ENCODE measurements at regions not wholly inside any gene's neighbourhood (a gene's known extent, or its start where the extent isn't known, plus 50 kb on each side); places are given as distances from the start of the nearest gene placed in this dataset.

DNA sequence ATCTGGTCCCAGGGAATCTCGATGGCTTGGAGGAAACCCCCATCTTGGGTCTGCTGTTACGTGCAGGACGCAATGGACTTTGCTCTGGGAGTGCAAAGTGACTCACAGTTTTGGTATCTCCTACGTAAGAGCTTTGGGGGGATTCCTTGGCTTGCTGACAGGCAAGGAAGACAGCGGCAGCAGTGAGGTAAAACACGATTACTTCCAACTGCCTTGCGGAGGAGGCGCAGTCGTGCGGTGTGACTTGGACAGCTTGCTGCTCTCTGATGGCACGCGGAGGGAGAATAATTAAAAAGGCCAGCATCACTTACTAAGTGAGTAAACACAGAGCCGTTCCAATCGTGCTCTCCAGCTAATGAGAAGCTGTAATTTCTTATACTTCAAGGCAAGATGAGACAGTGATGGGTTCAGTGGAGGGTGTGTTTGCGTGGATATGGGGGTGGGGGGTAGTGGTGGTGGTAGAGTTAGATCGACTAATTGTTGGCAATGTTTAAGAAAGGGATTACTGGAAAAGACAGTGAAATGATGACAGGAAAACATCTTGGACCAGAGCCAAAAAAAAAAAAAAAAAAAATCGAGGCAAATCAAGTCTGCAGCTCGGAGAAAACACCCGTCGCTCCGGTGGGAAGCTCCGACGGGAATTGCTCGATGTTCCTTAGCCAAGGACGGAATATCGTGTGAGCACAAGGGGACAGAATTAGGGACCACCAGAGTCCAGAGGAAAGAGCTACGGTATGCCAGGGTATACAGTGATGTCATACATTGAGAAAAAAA is 184.8 kb upstream of the ZFHX3 start:
- no peak for DNase-seq

DNA sequence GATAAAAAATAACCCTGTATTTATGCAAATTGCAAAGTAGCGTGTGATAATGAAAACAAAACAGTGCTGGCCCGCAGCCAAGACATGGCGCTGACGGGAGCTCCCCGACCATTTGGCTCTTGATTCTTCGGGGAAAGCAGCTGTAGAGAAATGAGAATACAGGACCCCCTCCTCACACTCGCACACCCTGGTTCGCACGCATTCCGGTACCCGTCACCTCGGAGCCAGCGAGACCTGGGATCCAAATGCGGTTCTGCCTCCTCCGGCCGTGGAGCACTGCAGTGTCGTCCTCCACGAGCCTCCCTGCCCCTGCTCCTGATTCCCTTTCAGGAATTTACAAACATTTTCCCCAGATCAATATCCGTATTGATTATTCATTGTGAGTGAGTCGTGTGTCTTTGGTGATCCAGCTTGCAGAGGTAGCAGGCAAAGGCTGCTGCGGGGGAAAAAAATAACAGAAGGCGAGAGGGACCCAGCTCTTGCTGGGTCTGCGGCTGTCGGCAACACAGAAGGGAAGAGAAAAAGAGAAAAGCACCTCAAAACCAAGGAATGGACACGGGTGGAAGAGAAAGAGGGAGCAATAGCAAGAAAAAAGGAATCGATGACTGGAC is 184.1 kb upstream of the ZFHX3 start:
- DNase-seq: no peak

DNA sequence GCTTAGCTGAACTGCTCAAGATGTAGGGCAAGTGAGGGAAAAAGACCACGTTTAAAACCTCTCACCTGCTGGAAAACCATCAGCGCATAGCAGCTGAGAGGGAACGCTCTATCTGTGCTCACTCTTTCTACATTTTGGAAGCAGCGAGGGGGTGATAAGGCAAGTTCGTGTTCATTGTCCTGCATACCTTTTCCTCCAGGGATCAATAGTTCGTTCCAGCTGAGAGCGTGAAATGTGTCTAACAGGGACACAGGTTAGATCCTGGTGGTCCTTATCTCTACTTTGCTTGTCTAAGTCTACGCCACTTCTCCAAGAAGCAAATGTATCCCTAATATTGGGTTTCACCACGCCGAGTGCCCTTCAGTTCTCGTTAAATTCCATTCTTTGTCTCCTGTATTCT is 183.5 kb upstream of the ZFHX3 start:
- no peak for DNase-seq

DNA sequence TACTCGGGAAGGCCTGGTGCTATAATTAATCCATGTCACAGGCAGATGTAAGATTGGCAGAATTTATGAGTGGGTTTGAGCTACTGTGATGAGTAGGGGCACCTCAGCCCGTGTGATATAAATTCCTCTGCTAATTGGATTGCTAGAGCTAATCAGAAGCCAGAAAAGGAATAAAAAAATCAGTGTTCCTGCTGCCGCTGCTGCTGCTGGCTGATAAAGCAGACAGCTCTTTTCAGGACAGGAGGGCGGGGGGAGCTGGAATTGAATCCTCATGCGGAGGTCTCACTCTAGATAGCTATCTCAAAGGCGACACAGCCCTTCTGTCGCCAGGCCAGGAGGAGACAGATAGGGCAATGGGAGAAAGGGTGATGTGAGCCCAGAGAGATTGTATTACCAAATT is 182.7 kb upstream of the ZFHX3 start:
- no peak for DNase-seq

DNA sequence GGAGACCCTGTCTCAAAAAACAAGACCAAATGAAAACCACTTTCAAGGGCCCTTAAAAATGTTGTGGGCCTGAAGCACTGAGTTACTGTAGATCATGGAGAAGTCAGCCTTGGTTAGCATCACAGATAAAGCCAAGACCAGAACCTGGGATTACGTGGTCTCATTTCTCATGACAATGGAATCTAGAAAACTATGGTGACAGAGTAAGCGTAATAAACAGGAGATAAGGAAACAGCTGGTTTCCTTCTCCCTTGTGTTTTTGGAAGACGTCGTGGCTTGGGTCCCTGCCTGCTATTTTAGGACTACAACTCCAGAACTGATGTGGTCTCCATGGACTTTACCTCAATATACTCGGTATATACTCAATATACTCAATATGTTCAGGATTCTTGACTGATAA is 180.7 kb upstream of the ZFHX3 start:
- no peak for DNase-seq

DNA sequence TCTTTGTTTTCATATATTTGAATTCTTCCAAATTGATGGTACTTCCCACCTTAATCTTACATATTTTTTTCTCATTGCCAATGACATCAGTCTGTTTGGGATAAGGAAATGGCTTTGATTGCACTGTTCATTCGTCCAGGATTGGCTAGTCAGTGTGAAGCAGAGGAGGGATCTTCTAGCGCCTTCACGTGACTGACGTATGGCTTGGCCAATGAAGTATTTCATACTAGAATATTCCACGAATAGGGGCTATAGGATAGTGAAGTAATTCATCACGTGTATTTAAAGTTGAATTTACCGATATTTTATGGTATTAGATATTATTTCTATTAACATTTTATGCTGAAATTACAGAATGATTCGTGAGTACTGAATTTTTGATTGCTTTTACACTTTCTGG is 178.7 kb upstream of the ZFHX3 start:
- no peak for DNase-seq

DNA sequence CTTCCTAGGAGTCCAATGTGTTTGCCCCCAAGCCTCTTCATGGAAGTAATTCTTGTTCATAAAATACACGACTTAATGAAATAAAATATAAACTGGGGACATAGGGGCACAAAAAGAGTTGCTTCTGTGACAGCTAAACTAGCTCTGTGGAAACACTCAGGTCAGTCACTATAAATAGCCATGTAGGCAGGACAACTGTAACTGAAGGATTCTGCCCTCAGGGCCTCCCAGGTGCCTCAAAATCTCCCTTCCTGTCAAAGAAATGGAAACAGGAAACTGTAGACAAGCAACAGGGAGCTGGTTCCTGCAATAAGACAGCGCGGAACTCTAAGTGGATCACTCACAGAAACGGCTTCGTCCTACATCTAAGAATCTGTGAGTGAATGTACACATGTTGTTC is 178.1 kb upstream of the ZFHX3 start:
- no peak for DNase-seq

DNA sequence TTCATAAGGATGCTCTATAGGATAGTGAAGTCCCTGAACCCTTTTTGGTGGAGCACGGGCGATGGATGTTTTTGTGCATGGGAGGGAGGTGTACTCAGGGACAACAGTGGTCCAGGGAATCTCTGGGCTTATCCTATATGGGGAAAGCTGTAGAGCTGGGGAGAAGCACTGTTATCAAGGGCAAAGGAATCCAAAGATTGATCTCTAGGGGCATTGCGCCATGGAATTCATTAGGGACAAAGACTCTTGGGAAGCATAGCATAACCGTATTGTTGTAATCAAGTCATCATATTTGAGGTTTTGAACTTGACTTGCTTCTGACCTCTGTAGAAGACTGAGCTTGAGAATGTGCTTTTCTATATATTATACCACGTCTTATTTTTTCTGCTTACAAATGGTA is 172.9 kb upstream of the ZFHX3 start:
- DNase-seq: no peak

DNA sequence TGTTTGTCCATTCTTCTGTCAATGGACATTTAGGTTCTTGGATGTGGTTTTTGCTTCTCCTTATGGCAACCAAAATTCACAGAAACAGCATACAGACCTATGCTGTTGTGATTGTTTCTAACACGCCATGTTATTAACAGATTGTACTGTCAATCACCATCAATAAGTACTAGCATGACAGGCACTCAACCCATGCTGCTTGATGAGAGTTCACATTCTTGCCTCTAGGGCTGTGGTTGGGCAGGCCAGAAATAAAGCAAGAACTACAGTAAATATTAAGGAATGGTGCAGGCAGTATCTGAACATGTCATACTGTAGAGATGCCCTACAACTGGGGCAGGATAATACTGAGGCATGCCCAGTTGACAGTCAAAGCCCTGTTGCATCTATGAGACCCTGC is 171.2 kb upstream of the ZFHX3 start:
- no peak for DNase-seq

DNA sequence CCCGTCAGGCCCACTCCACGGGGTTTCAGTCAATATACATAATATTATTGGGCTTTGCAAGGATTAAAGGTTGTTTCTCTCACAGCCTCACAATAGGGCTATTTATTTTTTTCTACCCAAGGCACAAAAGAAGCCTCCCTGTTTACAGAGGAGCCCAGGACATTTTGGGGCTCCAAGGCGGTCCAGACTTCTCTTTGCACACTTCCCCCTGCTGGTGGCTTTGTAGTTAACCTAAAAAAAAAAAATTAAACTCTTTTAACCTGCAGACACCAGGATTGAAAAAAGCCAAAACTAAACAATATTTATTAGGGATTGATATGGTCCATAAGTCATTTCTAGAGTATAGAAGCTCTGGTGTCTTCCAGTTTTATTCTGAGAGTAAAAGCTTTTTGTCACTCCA is 169.7 kb upstream of the ZFHX3 start:
- DNase-seq: no peak

DNA sequence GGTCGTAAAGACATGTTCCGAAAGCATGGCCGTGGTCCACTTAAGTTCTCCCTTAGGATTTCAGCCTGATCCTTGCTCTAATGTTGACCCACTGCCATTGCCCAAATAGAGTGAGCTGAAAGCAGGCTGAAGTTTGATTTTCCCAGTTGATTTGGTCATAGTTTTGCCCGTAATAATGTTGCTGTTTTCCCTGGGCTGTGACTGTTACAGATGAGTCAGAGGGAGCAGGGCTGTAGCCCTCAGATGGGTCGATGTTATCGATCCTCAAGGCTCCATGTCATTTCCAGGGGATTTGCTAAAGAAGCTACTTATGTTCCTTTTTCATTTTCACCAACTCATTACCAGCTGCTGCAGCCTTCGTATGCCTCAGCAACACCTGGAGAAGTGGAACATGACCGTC is 169.0 kb upstream of the ZFHX3 start:
- DNase-seq: no peak

DNA sequence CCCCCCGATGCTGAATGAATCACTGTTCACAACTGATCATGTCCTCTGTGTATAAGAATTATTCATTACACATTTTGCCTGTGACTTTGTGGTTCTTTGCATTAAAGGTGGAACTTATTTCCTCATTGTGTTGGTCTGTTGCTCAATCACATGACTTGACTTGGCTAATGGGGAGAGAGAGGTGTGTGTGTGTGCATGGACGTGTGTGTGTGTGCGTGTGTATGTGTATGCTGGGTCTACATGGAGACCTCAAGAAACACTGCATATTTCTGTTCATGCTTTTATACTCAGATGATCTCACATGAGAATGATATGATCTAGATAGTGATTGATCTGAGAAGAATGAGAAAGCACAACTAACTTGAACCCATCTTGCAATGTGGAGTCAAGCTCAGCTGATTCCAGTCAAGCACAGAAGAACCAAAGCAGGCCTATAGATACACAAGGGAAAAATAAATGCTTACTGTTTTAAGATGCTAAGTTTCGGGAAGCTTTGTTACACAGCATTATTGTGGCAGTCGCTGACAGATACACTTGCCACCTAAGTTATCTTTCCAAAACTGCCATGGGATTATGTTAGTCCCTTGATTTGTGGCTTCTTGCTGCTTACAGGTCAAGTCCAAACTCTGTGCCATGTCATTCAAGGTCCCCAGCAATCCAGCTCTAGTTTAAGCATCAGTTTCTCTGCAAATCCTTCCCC is 167.9 kb upstream of the ZFHX3 start:
- DNase-seq: no peak

DNA sequence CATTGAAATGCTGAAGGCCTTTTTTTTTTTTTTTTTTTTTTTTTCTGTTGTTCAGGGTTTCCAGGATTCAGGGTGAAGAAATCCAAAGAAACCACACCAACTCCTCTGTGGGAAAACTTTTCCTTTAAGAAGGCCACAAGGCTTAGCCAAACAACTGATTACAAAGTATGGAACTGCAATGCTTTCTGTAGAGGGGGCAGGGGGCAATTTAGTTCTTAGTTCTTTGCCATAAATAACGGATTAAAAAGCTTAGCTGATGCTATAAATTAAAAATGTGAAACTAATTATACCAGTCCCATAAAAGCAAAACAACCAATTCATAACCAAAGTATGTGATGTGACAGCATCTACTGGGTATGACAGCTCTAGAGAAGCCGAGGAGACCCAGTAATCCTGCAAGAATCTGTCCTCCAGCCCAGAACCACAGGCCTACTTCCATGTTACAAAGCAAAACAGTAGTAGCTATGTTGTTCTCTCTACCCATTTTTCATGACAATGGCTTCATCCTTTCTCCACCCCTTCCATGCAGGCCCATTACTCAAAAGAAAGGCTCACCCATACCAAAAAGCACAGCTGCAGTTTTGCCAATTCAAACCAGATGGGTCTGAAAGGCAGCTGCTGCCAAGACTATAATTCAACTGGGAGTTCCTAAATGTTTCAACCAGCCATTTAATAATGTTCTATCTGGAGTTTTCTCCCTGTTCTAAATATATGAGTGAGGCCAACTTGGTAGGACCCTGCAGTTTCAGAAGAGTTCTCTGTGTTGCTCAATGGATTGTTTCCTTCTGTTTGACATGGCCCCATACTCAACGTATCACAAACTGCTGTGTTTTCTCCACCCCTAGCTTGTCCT is 167.1 kb upstream of the ZFHX3 start:
- no peak for DNase-seq

DNA sequence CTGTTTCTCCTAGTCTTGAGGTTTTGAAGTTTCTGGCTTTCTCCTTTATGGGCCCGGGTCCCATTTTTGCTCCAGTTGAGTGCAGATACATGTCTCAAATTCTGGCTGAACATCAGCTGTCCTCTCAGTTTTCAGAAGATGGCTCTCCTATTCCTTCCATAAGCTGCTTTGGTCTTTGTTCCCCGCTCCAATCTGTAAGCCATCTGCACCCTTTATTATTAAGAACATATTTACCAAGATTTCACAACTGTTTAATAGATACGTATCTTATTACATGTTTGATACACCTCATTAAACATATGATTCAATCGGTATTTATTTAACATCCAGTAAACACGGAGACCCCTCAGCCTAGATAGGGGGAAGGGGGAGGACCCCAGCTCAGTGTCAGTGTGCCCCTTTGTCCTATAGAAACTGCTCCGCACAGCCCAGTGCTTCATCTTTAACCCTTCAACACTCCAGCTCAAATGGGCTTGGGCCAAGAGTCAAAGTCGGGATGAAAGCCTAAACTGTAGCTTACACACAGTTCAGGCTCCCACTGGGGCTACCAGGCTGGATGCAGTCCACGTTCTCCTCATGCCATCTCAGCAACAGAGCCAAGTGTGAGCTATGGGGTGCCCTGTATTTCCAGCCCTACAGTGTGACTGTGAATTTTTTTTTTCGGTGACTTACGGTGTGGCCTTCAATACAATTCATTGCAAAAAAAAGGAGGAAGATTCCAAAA is 166.0 kb upstream of the ZFHX3 start:
- DNase-seq: no peak

DNA sequence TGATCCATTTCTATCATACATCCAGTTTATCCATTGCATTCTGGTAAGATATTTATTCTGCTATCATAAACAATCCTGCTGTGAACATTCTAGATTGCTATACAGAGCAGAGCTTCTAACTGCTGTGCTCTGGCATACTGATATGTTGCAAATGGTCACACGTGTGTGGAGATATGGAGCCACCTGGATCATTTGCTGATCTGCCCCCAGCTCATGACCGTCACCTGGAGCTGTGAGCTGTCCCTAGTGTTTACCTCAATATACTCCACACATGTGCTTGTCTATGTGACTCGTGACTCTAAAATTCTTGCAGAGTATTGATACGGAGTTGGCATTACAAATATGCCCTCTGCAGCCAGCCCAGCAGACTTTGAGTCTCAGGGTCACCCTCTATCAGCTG is 164.5 kb upstream of the ZFHX3 start:
- no peak for DNase-seq

DNA sequence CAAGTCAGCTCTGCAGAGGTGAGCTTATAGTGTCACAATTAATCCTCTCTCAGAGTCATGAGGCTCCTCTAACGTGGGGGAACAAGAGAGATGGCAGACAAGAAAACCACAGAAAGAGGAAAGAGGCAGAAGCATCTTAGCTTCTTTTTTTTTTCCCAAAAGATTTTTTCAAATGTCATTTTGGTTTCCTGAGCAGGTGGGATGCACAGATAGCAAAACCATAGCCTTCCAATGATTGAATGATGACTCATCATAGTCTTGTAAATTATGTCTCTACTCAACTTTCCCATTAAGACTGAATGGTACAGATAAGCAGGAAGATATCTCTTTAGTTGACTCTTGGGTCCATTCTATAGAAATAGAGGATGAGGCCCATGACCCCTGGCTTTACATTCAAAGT is 162.8 kb upstream of the ZFHX3 start:
- no peak for DNase-seq

DNA sequence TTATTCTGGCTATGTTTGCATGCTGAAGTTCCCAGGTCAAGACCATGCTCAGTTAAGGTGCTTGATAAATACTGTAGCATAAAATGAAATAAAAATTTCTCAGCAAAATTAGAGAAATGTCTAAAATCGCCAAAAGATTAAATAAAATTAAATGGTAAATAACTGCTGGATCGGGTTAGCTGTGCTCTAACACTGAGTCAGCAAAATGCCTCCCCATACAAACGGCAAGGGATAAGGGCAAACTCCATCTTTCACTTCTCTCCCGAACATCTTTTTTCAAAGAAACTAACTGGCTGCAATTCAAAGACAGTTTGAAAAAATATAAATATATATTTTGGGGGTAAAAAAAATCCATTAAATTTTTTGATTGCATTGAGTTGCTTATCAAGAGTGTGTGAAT is 162.2 kb upstream of the ZFHX3 start:
- DNase-seq: no peak

DNA sequence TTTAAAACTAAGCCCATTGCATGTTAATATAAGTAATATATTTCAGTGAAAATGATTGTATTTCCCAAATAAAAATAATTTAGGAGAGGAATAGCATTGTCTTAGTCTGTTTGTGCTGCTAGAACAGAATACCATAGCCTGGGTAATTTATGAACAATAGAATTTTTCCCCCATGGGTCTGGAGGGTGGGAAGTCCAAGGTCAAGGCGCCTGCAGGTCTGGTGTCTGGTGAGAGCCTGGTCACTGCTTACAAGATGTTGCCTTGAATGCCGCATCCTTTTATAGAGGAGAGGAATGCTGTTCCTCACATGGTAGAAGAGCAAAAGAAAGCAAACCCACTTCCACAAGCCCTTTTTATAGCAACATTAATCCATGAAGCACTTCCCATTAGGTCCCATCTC is 161.3 kb upstream of the ZFHX3 start:
- no peak for DNase-seq

DNA sequence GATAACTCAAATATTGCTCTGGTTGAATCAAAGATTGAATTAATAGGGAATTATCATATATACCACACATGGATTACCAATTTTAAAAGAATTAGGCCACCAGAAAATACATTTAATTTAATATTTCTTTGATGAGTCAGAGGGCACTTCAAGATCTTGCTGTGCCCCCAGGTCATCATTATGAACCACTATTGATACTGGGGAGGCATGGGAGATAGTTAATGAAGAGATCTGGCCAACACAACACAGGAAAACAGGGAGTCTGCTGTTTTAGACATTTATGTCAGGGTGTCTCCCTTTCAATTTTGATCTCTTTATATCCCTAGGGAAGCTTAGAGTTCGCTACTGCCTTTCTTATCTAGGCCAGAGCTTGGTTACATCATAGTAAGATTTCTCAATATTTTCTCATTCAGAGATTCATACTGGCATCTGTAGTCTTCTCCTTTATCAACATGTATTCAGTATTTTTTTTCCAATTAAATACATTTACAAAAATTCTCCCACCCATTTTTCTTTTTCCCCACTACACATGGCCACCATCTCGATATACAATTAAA is 158.3 kb upstream of the ZFHX3 start:
- DNase-seq: no peak

DNA sequence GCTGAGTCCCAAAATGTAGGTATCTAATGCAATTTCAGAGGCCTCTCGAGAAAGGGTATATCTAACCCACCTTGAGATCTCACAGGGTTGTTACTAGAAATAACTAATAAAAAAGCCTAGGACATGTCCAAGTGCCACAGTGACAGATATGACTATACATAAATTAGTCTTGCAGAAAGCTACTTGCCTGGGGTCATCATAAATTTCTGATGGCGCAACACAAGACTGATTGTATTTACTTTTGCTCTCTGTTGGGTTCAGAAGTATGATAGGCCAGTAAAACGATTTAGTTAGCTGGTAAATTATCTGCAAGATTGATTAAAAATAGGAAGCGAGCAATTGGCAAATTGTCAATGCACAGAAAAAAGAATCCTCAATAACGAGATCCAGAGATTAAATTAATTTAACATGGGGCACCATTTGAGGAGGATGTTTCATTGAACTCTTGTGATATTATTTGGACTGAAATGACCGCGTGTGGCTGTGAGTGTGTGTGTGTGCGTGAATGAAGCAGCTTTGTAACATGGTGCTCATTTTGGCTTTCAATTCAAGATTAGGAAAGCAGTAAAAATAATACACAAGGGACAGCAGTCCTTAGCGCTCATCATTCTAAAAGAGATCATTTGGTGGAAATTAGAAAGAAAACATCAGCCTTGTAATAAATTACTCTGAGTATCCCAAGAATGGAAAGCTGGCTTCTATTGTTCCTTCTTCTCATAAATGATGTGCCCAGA is 157.4 kb upstream of the ZFHX3 start:
- no peak for DNase-seq

DNA sequence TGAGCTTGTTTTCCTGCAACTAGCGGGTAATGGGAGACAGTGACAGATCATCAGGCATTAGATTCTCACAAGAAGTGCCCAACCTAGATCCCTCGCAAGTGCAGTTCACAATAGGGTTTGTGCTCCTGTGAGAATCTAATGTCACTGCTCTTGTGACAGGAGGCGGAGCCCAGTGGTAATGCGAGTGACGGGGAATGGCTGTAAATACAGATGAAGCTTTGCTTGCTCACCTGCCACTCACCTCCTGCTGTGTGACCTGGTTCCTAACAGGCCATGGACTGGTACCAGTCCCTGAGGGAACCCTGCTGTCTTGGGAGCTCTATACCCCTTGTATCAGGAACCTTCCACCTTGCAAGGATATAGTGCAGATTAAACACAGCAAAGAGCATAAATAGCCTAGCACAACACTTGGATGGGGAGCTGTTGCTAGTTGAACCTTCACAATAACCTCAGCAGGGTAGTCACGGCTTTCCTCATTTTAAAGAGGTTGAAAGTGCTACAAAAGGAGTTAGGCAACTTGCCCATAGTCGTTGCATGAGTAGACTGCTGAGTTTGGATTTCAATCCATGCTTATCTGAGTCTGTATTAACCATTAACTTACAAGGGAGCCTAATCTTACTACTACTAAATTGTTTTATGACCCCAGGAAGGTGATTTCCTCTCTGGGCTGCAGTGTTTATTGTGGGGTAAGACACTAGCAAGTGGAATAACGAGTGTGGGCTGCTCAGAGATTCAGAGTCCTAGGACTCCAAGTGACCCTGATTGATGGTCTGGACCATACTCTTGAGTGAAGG is 156.6 kb upstream of the ZFHX3 start:
- no peak for DNase-seq

All from inflammatory macrophage treated with lipopolysaccharide for 4 hours (primary cell).